GM23248 (cell line): ENCODE measurements at regions not wholly inside any gene's neighbourhood (a gene's known extent, or its start where the extent isn't known, plus 50 kb on each side); places are given as distances from the start of the nearest gene placed in this dataset.

Experiments used
- EZH2 ChIP-seq: fragments of 200-600 bp; sonication (generic); IDR thresholded peaks from 2 replicates; pipeline ENCODE4 v1.6.1; 2018; ENCODE audit warnings: antibody characterized with exemption, mild to moderate bottlenecking; ENCODE audit not compliant: insufficient read depth, poor library complexity, severe bottlenecking
- EZH2phosphoT487 ChIP-seq: fragments of 200-600 bp; sonication (generic); IDR thresholded peaks from 2 replicates; pipeline ENCODE4 v1.6.1; 2018; ENCODE audit warnings: antibody characterized with exemption, moderate library complexity, mild to moderate bottlenecking, low read depth; ENCODE audit not compliant: insufficient read depth

GRCh38 chr10:121409466-121410104, 188.7 kb downstream of the FGFR2 start:
- TF ChIP-seq EZH2phosphoT487 (no peak), EZH2 (no peak)
